A549 (cell line): ENCODE measurements at regions not wholly inside any gene's neighbourhood (a gene's known extent, or its start where the extent isn't known, plus 50 kb on each side); places are given as distances from the start of the nearest gene placed in this dataset.

ENCODE experiments used
- ATAC-seq, 2 experiments: fragments of 200-7000 bp in 1 of 2; fragments of >200 bp in 1 of 2; cut with Nextera tagmentation in 1 of 2; cut with Tn5 transposase in 1 of 2; 3 replicates each; pipeline versions ENCODE4 v1.8.0 to v1.9.1; 2018 to 2020; ENCODE audit warnings: mild to moderate bottlenecking in 1 of 2, moderate library complexity in 1 of 2
- CTCF ChIA-PET: fragments of 300-600 bp; sonication (Branson Sonifier 250); formaldehyde crosslinking; extraction: SDS; loops from one replicate; lab custom pipeline; 2021; ENCODE audit warnings: antibody characterized with exemption, inconsistent platforms; lab: Yijun Ruan, JAX
- POLR2A ChIA-PET: fragments of 350-600 bp; formaldehyde crosslinking; extraction: SDS; loops from one replicate; lab custom pipeline; 2021; ENCODE audit warnings: antibody characterized with exemption, inconsistent platforms; lab: Yijun Ruan, JAX
- DNase-seq, 2 experiments: peaks; one replicate each; pipeline versions ENCODE4 v3.0.0 to v3.0.0-alpha.2; 2011 to 2016; ENCODE audit warnings: low read depth in 1 of 2, low spot score in 1 of 2
- FAIRE-seq: peaks from 2 replicates; lab custom pipeline; 2011; peaks lifted over from hg19 to GRCh38; lab: Jason Lieb, UNC
- H3K27ac ChIP-seq, 2 experiments: fragments of >200 bp; sonication (Bioruptor Twin); formaldehyde crosslinking; 3 replicates each; pipeline ENCODE4 v1.5.1; 2016 to 2017
- H3K4me1 ChIP-seq: fragments of >200 bp; sonication (Bioruptor Twin); formaldehyde crosslinking; 3 replicates; pipeline ENCODE4 v1.6.1; 2016
- H3K4me2 ChIP-seq: fragments of >200 bp; sonication (Bioruptor Twin); formaldehyde crosslinking; 3 replicates; pipeline ENCODE4 v1.6.1; 2016
- H3K4me3 ChIP-seq: fragments of >200 bp; sonication (Bioruptor Twin); formaldehyde crosslinking; 3 replicates; pipeline ENCODE4 v1.5.1; 2016
- H3K9me3 ChIP-seq: fragments of >200 bp; sonication (Bioruptor Twin); formaldehyde crosslinking; 3 replicates; pipeline ENCODE4 v1.6.1; 2016
- CBX8 ChIP-seq: fragments of 200-600 bp; sonication (generic); IDR thresholded peaks from 2 replicates; pipeline ENCODE4 v1.6.1; 2016
- CEBPB ChIP-seq, 2 experiments: fragments of >200 bp in 1 of 2; sonication (Bioruptor Twin) in 1 of 2; formaldehyde crosslinking in 1 of 2; IDR thresholded peaks; 2 replicates each; pipeline ENCODE4 v1.6.1; 2012 to 2016
- CHD2 ChIP-seq: fragments of 150-350 bp; IDR thresholded peaks from 2 replicates; pipeline ENCODE4 v1.6.1; 2014; ENCODE audit warnings: low read length; ENCODE audit not compliant: partially characterized antibody
- FOSB ChIP-seq: fragments of 250-450 bp; sonication (Bioruptor Pico); IDR thresholded peaks from 2 replicates; pipeline ENCODE4 v1.5.0; 2020; ENCODE audit warnings: mild to moderate bottlenecking, moderate library complexity
- FOSL2 ChIP-seq, 2 experiments: fragments of 450-650 bp in 1 of 2; fragments of >200 bp in 1 of 2; sonication (Bioruptor Twin) in 1 of 2; formaldehyde crosslinking; IDR thresholded peaks; 2 replicates each; pipeline versions ENCODE4 v1.5.0 to v1.6.1; 2016 to 2020; ENCODE audit warnings: mild to moderate bottlenecking in 1 of 2, moderate library complexity in 1 of 2
- FOXS1 ChIP-seq: fragments of 250-450 bp; sonication (Bioruptor Pico); IDR thresholded peaks from 2 replicates; pipeline ENCODE4 v1.5.0; 2020; ENCODE audit warnings: mild to moderate bottlenecking, moderate library complexity
- HDAC2 ChIP-seq: fragments of 200-600 bp; sonication (generic); IDR thresholded peaks from 2 replicates; pipeline ENCODE4 v1.6.1; 2016
- HOXA7 ChIP-seq: fragments of 250-450 bp; sonication (Bioruptor Pico); IDR thresholded peaks from 2 replicates; pipeline ENCODE4 v1.5.0; 2020; ENCODE audit warnings: mild to moderate bottlenecking, moderate library complexity
- JUN ChIP-seq, 2 experiments: fragments of >200 bp; sonication (Bioruptor Twin); formaldehyde crosslinking; IDR thresholded peaks; 2 replicates in 1 of 2; 3 replicates in 1 of 2; pipeline ENCODE4 v1.6.1; 2016 to 2017
- MAFK ChIP-seq: fragments of 450-650 bp; IDR thresholded peaks from 2 replicates; pipeline ENCODE4 v1.6.1; 2014; ENCODE audit not compliant: partially characterized antibody
- MAZ ChIP-seq: fragments of 150-350 bp; IDR thresholded peaks from 2 replicates; pipeline ENCODE4 v1.6.1; 2014; ENCODE audit warnings: antibody characterized with exemption, low read depth, low read length, borderline replicate concordance
- MYC ChIP-seq: IDR thresholded peaks from 2 replicates; pipeline ENCODE4 v1.6.1; 2012; ENCODE audit warnings: mild to moderate bottlenecking, inconsistent platforms, low read length, improper control_type of control experiment, borderline replicate concordance
- POLR2AphosphoS2 ChIP-seq: conservative IDR thresholded peaks from 2 replicates; pipeline ENCODE4 v1.6.1; 2012; ENCODE audit warnings: low read length, improper control_type of control experiment, inconsistent platforms
- RAD21 ChIP-seq, 2 experiments: fragments of >200 bp in 1 of 2; sonication (Bioruptor Twin) in 1 of 2; formaldehyde crosslinking in 1 of 2; IDR thresholded peaks in 1 of 2; conservative IDR thresholded peaks in 1 of 2; 2 replicates in 1 of 2; 3 replicates in 1 of 2; pipeline ENCODE4 v1.6.1; 2012 to 2018; ENCODE audit warnings: inconsistent platforms in 1 of 2
- RCOR1 ChIP-seq: fragments of 150-350 bp; IDR thresholded peaks from 2 replicates; pipeline ENCODE4 v1.6.1; 2014; ENCODE audit warnings: antibody characterized with exemption, low read length, low read depth
- REST ChIP-seq: fragments of 200-600 bp; sonication (generic); IDR thresholded peaks from 2 replicates; pipeline ENCODE4 v1.6.1; 2016; ENCODE audit warnings: antibody characterized with exemption, mild to moderate bottlenecking, moderate library complexity
- RFX5 ChIP-seq: fragments of 450-650 bp; IDR thresholded peaks from 2 replicates; pipeline ENCODE4 v1.7.1; 2014; ENCODE audit warnings: antibody characterized with exemption, mild to moderate bottlenecking, moderate library complexity
- SMC3 ChIP-seq: fragments of >200 bp; sonication (Bioruptor Twin); formaldehyde crosslinking; IDR thresholded peaks from 3 replicates; pipeline ENCODE4 v1.6.1; 2018; ENCODE audit warnings: inconsistent platforms
- ZFP36 ChIP-seq: fragments of 450-650 bp; IDR thresholded peaks from 2 replicates; pipeline ENCODE4 v1.6.1; 2014; ENCODE audit warnings: borderline replicate concordance; ENCODE audit not compliant: partially characterized antibody
- ZNF302 ChIP-seq: fragments of 250-450 bp; sonication (Bioruptor Pico); IDR thresholded peaks from 2 replicates; pipeline ENCODE4 v1.9.0; 2021; ENCODE audit warnings: inconsistent platforms, mild to moderate bottlenecking, moderate library complexity
- WGBS: methylation state at CpG from one replicate; pipeline ENCODE4 v1.1.6; 2017; ENCODE audit errors: missing lambda C conversion rate; 5-methylcytosine and 5-hydroxymethylcytosine counted together
- TF ChIP-seq, protein P1 (sequence below): fragments of 250-450 bp; sonication (Bioruptor Pico); IDR thresholded peaks from 2 replicates; pipeline ENCODE4 v1.5.0; 2020; ENCODE audit warnings: low read depth, mild to moderate bottlenecking, moderate library complexity
- TF ChIP-seq, protein P2 (sequence below): fragments of 150-350 bp; IDR thresholded peaks from 2 replicates; pipeline ENCODE4 v1.6.1; 2014; ENCODE audit warnings: low read depth, mild to moderate bottlenecking, low read length
- TF ChIP-seq, protein P3 (sequence below): fragments of 250-450 bp; sonication (Bioruptor Pico); IDR thresholded peaks from 2 replicates; pipeline ENCODE4 v1.5.0; 2021; ENCODE audit warnings: mild to moderate bottlenecking, moderate library complexity, borderline replicate concordance

DNA sequence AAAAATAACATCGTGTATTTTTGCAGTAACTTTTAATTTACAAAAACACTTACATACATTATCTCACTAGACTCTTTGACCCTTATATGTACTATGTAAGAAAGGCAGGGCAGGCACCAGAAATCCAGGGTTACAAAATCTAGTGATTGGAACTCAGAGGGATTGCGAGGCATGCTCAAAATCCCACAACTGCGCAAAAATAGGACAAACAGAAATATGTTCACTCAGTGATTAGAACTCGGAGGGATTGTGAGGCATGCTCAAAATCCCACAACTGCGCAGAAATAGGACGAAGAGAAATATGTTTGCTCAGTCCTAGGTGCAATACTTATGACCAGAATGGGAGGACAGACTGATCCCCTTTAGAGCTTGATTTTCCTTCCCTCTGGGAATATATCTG lies 79.2 kb upstream of the TGFBR2 start (continued):
- TF ChIP-seq JUN (IDR thresholded peaks at IDR 0.05) (no peak), RFX5 (no peak), RCOR1 (no peak)

DNA sequence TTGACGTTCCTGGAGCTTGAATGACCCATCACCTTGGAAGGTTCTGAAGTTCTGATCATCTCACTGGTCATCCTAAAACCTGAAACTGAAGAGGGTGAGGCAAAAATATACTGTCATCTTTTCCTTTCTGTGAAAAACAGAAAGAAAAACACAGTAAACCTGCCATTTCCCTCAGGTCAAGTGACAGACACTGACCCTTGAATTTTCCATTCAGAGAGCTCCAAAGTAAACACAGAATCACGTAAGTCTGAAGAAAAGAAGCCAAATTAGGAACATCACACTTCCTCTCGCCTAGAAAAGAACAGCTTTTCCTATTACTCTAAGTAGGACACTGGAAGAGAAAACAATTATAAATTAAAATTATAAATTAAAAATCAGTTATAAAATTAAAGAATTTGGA lies 78.7 kb upstream of the TGFBR2 start:
- no peak overlapping the region for H3K27ac ChIP-seq
- H3K4me2 ChIP-seq: no peak overlapping the region
- DNase-seq: no peak
- H3K4me3 ChIP-seq: no peak overlapping the region
- WGBS: 65% methylated on average over 3 of the region's 3 CpGs
- POLR2A ChIA-PET: no interaction called here
- TF ChIP-seq ZFP36 (no peak), FOSB (no peak), CEBPB (IDR thresholded peaks at IDR 0.05) (no peak), HOXA7 (CRISPR knock-in tag) (no peak), RAD21 (conservative IDR thresholded peaks at IDR 0.05 in 1 of 2, IDR thresholded peaks at IDR 0.05 in 1 of 2) (no peak), FOSL2 (IDR thresholded peaks at IDR 0.05) (no peak), FOSL2 (CRISPR knock-in tag; IDR thresholded peaks at IDR 0.05) (no peak), MYC (no peak)
- TF ChIP-seq, protein P1, sequence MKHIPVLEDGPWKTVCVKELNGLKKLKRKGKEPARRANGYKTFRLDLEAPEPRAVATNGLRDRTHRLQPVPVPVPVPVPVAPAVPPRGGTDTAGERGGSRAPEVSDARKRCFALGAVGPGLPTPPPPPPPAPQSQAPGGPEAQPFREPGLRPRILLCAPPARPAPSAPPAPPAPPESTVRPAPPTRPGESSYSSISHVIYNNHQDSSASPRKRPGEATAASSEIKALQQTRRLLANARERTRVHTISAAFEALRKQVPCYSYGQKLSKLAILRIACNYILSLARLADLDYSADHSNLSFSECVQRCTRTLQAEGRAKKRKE (CRISPR knock-in tag): no peak
- no peak for ATAC-seq
- H3K4me1 ChIP-seq: no peaks in the 10 kb centered on the region
- H3K9me3 ChIP-seq: no peaks in the 10 kb centered on the region
- no peak for FAIRE-seq
- CTCF ChIA-PET: interaction anchor here (1.5 kb wide), 1 partner anchor 166 kb away, joined by 3 read pairs; no protein-coding TSS in a partner anchor

- ATAC-seq: no peak
- POLR2A ChIA-PET: no interaction called here
- CTCF ChIA-PET: no interaction called here
- H3K4me3 ChIP-seq: no peak overlapping the region
- TF ChIP-seq CHD2 (no peak), MAFK (peak; percentile 58)
- TF ChIP-seq, protein P2, sequence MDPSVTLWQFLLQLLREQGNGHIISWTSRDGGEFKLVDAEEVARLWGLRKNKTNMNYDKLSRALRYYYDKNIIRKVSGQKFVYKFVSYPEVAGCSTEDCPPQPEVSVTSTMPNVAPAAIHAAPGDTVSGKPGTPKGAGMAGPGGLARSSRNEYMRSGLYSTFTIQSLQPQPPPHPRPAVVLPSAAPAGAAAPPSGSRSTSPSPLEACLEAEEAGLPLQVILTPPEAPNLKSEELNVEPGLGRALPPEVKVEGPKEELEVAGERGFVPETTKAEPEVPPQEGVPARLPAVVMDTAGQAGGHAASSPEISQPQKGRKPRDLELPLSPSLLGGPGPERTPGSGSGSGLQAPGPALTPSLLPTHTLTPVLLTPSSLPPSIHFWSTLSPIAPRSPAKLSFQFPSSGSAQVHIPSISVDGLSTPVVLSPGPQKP: no peak
- TF ChIP-seq, all 56 proteins: peak for 1
- H3K4me2 ChIP-seq: no peak overlapping the region
- H3K9me3 ChIP-seq: no peaks in the 10 kb centered on the region
- FAIRE-seq: no peak
- DNase-seq: no peak
- WGBS: 100% methylated on average over 1 of the region's 1 CpG
- no peak overlapping the region for H3K27ac ChIP-seq
- H3K4me1 ChIP-seq: no peaks in the 10 kb centered on the region
Measured at GRCh38 chr3:30530084-30530483, 76.3 kb upstream of the TGFBR2 start.

DNA sequence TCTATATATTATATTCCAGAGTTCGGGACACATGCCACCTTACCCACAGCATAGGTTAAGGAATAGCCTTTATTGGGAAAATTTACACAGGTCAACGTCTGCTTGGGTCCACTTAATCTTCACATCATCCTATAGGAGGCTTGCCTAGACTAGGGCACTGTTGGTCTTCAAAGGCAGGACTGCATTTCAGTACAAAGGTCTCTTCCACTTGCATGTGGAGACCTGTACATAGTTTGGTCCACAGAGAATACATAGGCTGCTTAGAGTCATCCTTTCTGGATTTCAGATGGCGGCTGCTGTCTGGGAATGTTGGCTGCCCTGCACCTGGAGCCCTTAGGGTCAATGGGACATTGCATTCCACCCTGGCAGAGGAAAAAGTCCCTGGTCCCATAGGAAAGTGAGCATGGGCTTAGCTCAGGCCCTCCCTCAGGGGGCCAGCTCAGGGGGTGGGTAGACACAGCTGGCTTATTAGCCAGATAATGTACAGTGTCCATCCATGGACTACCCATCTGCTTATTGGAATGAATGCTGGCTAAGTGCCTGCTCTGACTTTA lies 75.3 kb upstream of the TGFBR2 start:
- whole genome bisulfite sequencing: 77% methylated on average over 3 of the region's 3 CpGs
- Histone ChIP-seq H3K27ac (no peak overlapping the region), H3K4me2 (no peak overlapping the region), H3K9me3 (no peaks in the 10 kb centered on the region; the same call in 2 of the 3 replicates), H3K4me1 (no peaks in the 10 kb centered on the region), H3K4me3 (no peak overlapping the region)
- DNase-seq (no peak), FAIRE-seq (no peak), ATAC-seq (no peak)
- ChIA-PET POLR2A (no interaction called here), CTCF (no interaction called here)
- TF ChIP-seq HDAC2 (no peak), POLR2AphosphoS2 (no peak), ZNF302 (CRISPR knock-in tag) (no peak), REST (no peak), MAZ (no peak), RCOR1 (no peak), CBX8 (no peak), SMC3 (no peak), FOXS1 (no peak), MYC (no peak)
- TF ChIP-seq, protein P3, sequence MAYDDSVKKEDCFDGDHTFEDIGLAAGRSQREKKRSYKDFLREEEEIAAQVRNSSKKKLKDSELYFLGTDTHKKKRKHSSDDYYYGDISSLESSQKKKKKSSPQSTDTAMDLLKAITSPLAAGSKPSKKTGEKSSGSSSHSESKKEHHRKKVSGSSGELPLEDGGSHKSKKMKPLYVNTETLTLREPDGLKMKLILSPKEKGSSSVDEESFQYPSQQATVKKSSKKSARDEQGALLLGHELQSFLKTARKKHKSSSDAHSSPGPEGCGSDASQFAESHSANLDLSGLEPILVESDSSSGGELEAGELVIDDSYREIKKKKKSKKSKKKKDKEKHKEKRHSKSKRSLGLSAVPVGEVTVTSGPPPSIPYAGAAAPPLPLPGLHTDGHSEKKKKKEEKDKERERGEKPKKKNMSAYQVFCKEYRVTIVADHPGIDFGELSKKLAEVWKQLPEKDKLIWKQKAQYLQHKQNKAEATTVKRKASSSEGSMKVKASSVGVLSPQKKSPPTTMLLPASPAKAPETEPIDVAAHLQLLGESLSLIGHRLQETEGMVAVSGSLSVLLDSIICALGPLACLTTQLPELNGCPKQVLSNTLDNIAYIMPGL (CRISPR knock-in tag): no peak
